AG04450 (cell line): ENCODE measurements at regions not wholly inside any gene's neighbourhood (a gene's known extent, or its start where the extent isn't known, plus 50 kb on each side); places are given as distances from the start of the nearest gene placed in this dataset.

Source experiments
- CTCF ChIA-PET: fragments of 300-600, 350-600 bp; formaldehyde crosslinking; extraction: SDS; loops from one replicate; lab custom pipeline; 2022; ENCODE audit warnings: antibody characterized with exemption, inconsistent platforms; lab: Charles Lee
- POLR2A ChIA-PET: fragments of 350-600 bp; formaldehyde crosslinking; extraction: SDS; loops from one replicate; lab custom pipeline; 2021; ENCODE audit warnings: antibody characterized with exemption, inconsistent platforms; lab: Yijun Ruan, JAX
- DNase-seq: peaks from one replicate; pipeline ENCODE4 v3.0.0-alpha.2; 2011; ENCODE audit warnings: low read depth, low spot score
- H3K27ac ChIP-seq: one replicate; pipeline ENCODE4 v1.5.1; 2012; ENCODE audit warnings: low read depth, low read length, control low read depth
- H3K27me3 ChIP-seq: one replicate; pipeline ENCODE4 v1.6.0; 2012; ENCODE audit warnings: low read length; ENCODE audit not compliant: control insufficient read depth, insufficient read depth
- H3K4me3 ChIP-seq: 2 replicates; pipeline ENCODE4 v1.5.1; 2011; ENCODE audit warnings: mild to moderate bottlenecking, low read depth, low read length, control low read depth
- H3K9me3 ChIP-seq: 2 replicates; pipeline ENCODE4 v1.5.1; 2012; ENCODE audit warnings: low read length; ENCODE audit not compliant: control insufficient read depth, insufficient read depth
- CTCF ChIP-seq: IDR thresholded peaks from 2 replicates; pipeline ENCODE4 v1.5.1; 2011; ENCODE audit warnings: low read depth, low read length, control low read depth, inconsistent platforms

GRCh38 chr3:68468695-68469375 lies 463.5 kb downstream of the TAFA4 start:
- Histone ChIP-seq H3K9me3 (no peaks in the 10 kb centered on the region), H3K4me3 (no peak overlapping the region), H3K27ac (no peak overlapping the region), H3K27me3 (no peaks in the 10 kb centered on the region)
- DNase-seq: no peak
- no peak for TF ChIP-seq CTCF
- CTCF ChIA-PET: no interaction called here
- POLR2A ChIA-PET: no interaction called here

- POLR2A ChIA-PET: no interaction called here
- CTCF ChIA-PET: no interaction called here
Observed at GRCh38 chr3:68467465-68467864, 464.9 kb downstream of the TAFA4 start.

GRCh38 chr3:68458581-68458980 lies 473.8 kb downstream of the TAFA4 start:
- no peak for TF ChIP-seq CTCF
- H3K27me3 ChIP-seq: no peaks in the 10 kb centered on the region
- POLR2A ChIA-PET: no interaction called here
- H3K27ac ChIP-seq: no peak overlapping the region
- CTCF ChIA-PET: no interaction called here
- H3K4me3 ChIP-seq: no peak overlapping the region
- no peak for DNase-seq
- H3K9me3 ChIP-seq: no peaks in the 10 kb centered on the region

More at GRCh38 chr3:68467465-68467864, 464.9 kb downstream of the TAFA4 start:
- DNase-seq: no peak
- Histone ChIP-seq H3K27me3 (no peaks in the 10 kb centered on the region), H3K4me3 (no peak overlapping the region), H3K9me3 (no peaks in the 10 kb centered on the region), H3K27ac (no peak overlapping the region)
- TF ChIP-seq CTCF: no peak

GRCh38 chr3:68448510-68449383 lies 483.6 kb downstream of the TAFA4 start:
- POLR2A ChIA-PET: no interaction called here
- Histone ChIP-seq H3K27me3 (no peaks in the 10 kb centered on the region), H3K27ac (no peak overlapping the region), H3K4me3 (no peak overlapping the region), H3K9me3 (no peaks in the 10 kb centered on the region)
- TF ChIP-seq CTCF: no peak
- CTCF ChIA-PET: no interaction called here
- DNase-seq: no peak

- H3K27ac ChIP-seq: no peak overlapping the region
- POLR2A ChIA-PET: no interaction called here
- CTCF ChIA-PET: no interaction called here
Observed at GRCh38 chr3:68447885-68448284, 484.5 kb downstream of the TAFA4 start.

More at GRCh38 chr3:68447885-68448284, 484.5 kb downstream of the TAFA4 start:
- TF ChIP-seq CTCF: no peak
- no peak for DNase-seq
- Histone ChIP-seq H3K27me3 (no peaks in the 10 kb centered on the region), H3K9me3 (no peaks in the 10 kb centered on the region), H3K4me3 (no peak overlapping the region)
